OCI-LY1 (cell line): ENCODE measurements at regions not wholly inside any gene's neighbourhood (a gene's known extent, or its start where the extent isn't known, plus 50 kb on each side); places are given as distances from the start of the nearest gene placed in this dataset.

Experiments used
- H2AFZ ChIP-seq: fragments of 200-600 bp; sonication (generic), shearing (Covaris generic); 2 replicates; pipeline ENCODE4 v1.6.0; 2014; ENCODE audit warnings: antibody characterized with exemption, mild to moderate bottlenecking, low read length
- H3F3A ChIP-seq: fragments of 200-600 bp; sonication (generic), shearing (Covaris generic); 2 replicates; pipeline ENCODE4 v1.6.0; 2014; ENCODE audit warnings: mild to moderate bottlenecking, antibody characterized with exemption, low read length, moderate library complexity; ENCODE audit not compliant: insufficient read depth
- H3K27ac ChIP-seq: fragments of 200-600 bp; sonication (generic); 2 replicates; pipeline ENCODE4 v1.5.1; 2014; ENCODE audit warnings: low read length, mixed run types, mild to moderate bottlenecking, low read depth; ENCODE audit not compliant: poor library complexity, severe bottlenecking
- H3K27me3 ChIP-seq: fragments of 200-600 bp; sonication (generic); 2 replicates; pipeline ENCODE4 v1.6.0; 2014; ENCODE audit warnings: antibody characterized with exemption, mild to moderate bottlenecking, low read length, moderate library complexity; ENCODE audit not compliant: insufficient read depth
- H3K36me3 ChIP-seq: fragments of 200-600 bp; sonication (generic); 2 replicates; pipeline ENCODE4 v1.6.1; 2014; ENCODE audit warnings: mild to moderate bottlenecking, antibody characterized with exemption, low read length, moderate library complexity, mixed read lengths; ENCODE audit not compliant: insufficient read depth
- H3K4me1 ChIP-seq: fragments of 200-600 bp; sonication (generic); 2 replicates; pipeline ENCODE4 v1.5.1; 2014; ENCODE audit warnings: mild to moderate bottlenecking, low read length, moderate library complexity; ENCODE audit not compliant: insufficient read depth, severe bottlenecking
- H3K4me2 ChIP-seq: fragments of 200-600 bp; sonication (generic), shearing (Covaris generic); 2 replicates; pipeline ENCODE4 v1.6.1; 2014; ENCODE audit warnings: low read length
- H3K4me3 ChIP-seq: fragments of 200-600 bp; sonication (generic); 2 replicates; pipeline ENCODE4 v1.5.1; 2014; ENCODE audit warnings: low read length, low read depth, mild to moderate bottlenecking, mixed read lengths; ENCODE audit not compliant: poor library complexity, severe bottlenecking
- H3K79me2 ChIP-seq: fragments of 200-600 bp; shearing (Covaris generic); 2 replicates; pipeline ENCODE4 v1.6.1; 2016; ENCODE audit warnings: mixed run types, low read length, mixed read lengths; ENCODE audit not compliant: insufficient read depth
- H3K9ac ChIP-seq: fragments of 200-600 bp; sonication (generic), shearing (Covaris generic); 2 replicates; pipeline ENCODE4 v1.6.1; 2014; ENCODE audit warnings: mild to moderate bottlenecking, low read length, mixed read lengths
- H3K9me2 ChIP-seq: fragments of 200-600 bp; sonication (generic), shearing (Covaris generic); 2 replicates; pipeline ENCODE4 v1.6.1; 2014; ENCODE audit warnings: low read depth, mild to moderate bottlenecking, low read length, mixed read lengths
- H3K9me3 ChIP-seq: fragments of 200-600 bp; shearing (Covaris generic); 2 replicates; pipeline ENCODE4 v1.6.1; 2014; ENCODE audit warnings: low read length, mixed read lengths
- H4K20me1 ChIP-seq: fragments of 200-600 bp; sonication (generic), shearing (Covaris generic); 2 replicates; pipeline ENCODE4 v1.6.0; 2016; ENCODE audit warnings: mild to moderate bottlenecking, low read length; ENCODE audit not compliant: insufficient read depth
- CTCF ChIP-seq: fragments of 200-600 bp; sonication (generic), shearing (Covaris generic); IDR thresholded peaks from 2 replicates; pipeline ENCODE4 v1.5.1; 2017; ENCODE audit warnings: mild to moderate bottlenecking, antibody characterized with exemption, low read length, moderate library complexity, mixed read lengths
- EZH2 ChIP-seq: fragments of 200-600 bp; sonication (generic), shearing (Covaris generic); IDR thresholded peaks from 2 replicates; pipeline ENCODE4 v1.8.0; 2017; ENCODE audit warnings: borderline replicate concordance, mixed run types, mild to moderate bottlenecking, antibody characterized with exemption, low read length, moderate library complexity, mixed read lengths

- no peaks in the 10 kb centered on the region for H3K79me2 ChIP-seq
- H3K9ac ChIP-seq = no peak overlapping the region
- H3K9me3 ChIP-seq = no peaks in the 10 kb centered on the region
- TF ChIP-seq EZH2 (no peak), CTCF (no peak)
- no peaks in the 10 kb centered on the region for H3F3A ChIP-seq
- H3K4me3 ChIP-seq = no peak overlapping the region
- no peaks in the 10 kb centered on the region for H4K20me1 ChIP-seq
- no peaks in the 10 kb centered on the region for H3K4me1 ChIP-seq
- no peak overlapping the region for H2AFZ ChIP-seq
- H3K4me2 ChIP-seq = no peak overlapping the region
- no peak overlapping the region for H3K27ac ChIP-seq
- no peaks in the 10 kb centered on the region for H3K27me3 ChIP-seq
- H3K36me3 ChIP-seq = no peaks in the 10 kb centered on the region
- H3K9me2 ChIP-seq = no peaks in the 10 kb centered on the region
These were observed 319.9 kb upstream of the GBE1 start for GRCh38 chr3:82081351-82081750.

GRCh38 chr3:82080792-82081191 is 319.3 kb upstream of the GBE1 start:
- Histone ChIP-seq H3K9ac (no peak overlapping the region), H3K4me3 (no peak overlapping the region), H3K4me1 (no peaks in the 10 kb centered on the region), H4K20me1 (no peaks in the 10 kb centered on the region), H3F3A (no peaks in the 10 kb centered on the region), H3K36me3 (no peaks in the 10 kb centered on the region), H3K27me3 (no peaks in the 10 kb centered on the region), H3K9me2 (no peaks in the 10 kb centered on the region), H3K79me2 (no peaks in the 10 kb centered on the region), H2AFZ (no peak overlapping the region), H3K27ac (no peak overlapping the region), H3K9me3 (no peaks in the 10 kb centered on the region), H3K4me2 (no peak overlapping the region)
- TF ChIP-seq EZH2 (no peak), CTCF (no peak)

GRCh38 chr3:82080261-82080660 is 318.8 kb upstream of the GBE1 start:
- Histone ChIP-seq H3K79me2 (no peaks in the 10 kb centered on the region), H2AFZ (no peak overlapping the region)

More at GRCh38 chr3:82080261-82080660, 318.8 kb upstream of the GBE1 start:
- Histone ChIP-seq H4K20me1 (no peaks in the 10 kb centered on the region), H3K27ac (no peak overlapping the region), H3K27me3 (no peaks in the 10 kb centered on the region), H3K4me1 (no peaks in the 10 kb centered on the region), H3K9me3 (no peaks in the 10 kb centered on the region), H3K4me2 (no peak overlapping the region), H3K4me3 (no peak overlapping the region), H3K9ac (no peak overlapping the region), H3K9me2 (no peaks in the 10 kb centered on the region), H3K36me3 (no peaks in the 10 kb centered on the region), H3F3A (no peaks in the 10 kb centered on the region)
- TF ChIP-seq EZH2 (no peak), CTCF (no peak)
